GM12865 (cell line): ENCODE measurements at regions not wholly inside any gene's neighbourhood (a gene's known extent, or its start where the extent isn't known, plus 50 kb on each side); places are given as distances from the start of the nearest gene placed in this dataset.
"Not testable (repeated sequence)": the region's sequence is repeated elsewhere in the genome, so short reads cannot be mapped to it uniquely, and the experiment has no call there.

Experiments
- DNase-seq: peaks from one replicate; pipeline ENCODE4 v3.0.0; 2010; ENCODE audit warnings: low read depth
- H3K4me3 ChIP-seq: 2 replicates; pipeline ENCODE4 v1.5.1; 2011; ENCODE audit warnings: mild to moderate bottlenecking, low read depth, low read length, control low read depth
- TF ChIP-seq, protein P1 (sequence below): IDR thresholded peaks from 2 replicates; pipeline ENCODE4 v1.5.1; 2011; ENCODE audit warnings: low read length, control low read depth, low read depth, inconsistent platforms; ENCODE audit not compliant: insufficient read depth; ENCODE audit errors: missing control alignments

GRCh38 chr4:3607690-3608552 lies 75.7 kb upstream of the LRPAP1 start:
- no peak overlapping the region for H3K4me3 ChIP-seq
- TF ChIP-seq, protein P1, sequence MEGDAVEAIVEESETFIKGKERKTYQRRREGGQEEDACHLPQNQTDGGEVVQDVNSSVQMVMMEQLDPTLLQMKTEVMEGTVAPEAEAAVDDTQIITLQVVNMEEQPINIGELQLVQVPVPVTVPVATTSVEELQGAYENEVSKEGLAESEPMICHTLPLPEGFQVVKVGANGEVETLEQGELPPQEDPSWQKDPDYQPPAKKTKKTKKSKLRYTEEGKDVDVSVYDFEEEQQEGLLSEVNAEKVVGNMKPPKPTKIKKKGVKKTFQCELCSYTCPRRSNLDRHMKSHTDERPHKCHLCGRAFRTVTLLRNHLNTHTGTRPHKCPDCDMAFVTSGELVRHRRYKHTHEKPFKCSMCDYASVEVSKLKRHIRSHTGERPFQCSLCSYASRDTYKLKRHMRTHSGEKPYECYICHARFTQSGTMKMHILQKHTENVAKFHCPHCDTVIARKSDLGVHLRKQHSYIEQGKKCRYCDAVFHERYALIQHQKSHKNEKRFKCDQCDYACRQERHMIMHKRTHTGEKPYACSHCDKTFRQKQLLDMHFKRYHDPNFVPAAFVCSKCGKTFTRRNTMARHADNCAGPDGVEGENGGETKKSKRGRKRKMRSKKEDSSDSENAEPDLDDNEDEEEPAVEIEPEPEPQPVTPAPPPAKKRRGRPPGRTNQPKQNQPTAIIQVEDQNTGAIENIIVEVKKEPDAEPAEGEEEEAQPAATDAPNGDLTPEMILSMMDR: no peak
- DNase-seq: no peak

DNA sequence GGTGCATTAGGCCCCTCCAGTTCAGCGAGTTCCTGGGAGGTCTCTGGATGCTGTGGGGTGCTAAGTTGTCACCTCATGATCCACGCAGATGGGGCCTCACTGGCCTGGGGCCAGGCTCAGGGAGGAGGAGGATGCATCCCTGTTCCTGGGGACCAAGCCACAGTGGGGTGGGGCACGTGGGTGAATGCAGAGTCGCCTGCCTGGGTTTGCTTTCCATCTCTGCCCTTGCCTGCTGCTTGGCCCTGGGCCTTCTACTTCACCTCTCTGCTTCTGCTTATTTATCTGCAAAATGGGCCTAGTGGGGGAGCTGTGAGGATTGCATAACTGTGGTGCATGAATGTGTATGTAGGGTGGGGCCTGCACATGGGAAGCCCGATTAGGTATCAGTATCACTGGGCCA lies 74.6 kb upstream of the LRPAP1 start:
- not testable (repeated sequence) for H3K4me3 ChIP-seq, DNase-seq

- not testable (repeated sequence) for DNase-seq, H3K4me3 ChIP-seq
Observed at GRCh38 chr4:3606271-3606670, 74.0 kb upstream of the LRPAP1 start.

DNA sequence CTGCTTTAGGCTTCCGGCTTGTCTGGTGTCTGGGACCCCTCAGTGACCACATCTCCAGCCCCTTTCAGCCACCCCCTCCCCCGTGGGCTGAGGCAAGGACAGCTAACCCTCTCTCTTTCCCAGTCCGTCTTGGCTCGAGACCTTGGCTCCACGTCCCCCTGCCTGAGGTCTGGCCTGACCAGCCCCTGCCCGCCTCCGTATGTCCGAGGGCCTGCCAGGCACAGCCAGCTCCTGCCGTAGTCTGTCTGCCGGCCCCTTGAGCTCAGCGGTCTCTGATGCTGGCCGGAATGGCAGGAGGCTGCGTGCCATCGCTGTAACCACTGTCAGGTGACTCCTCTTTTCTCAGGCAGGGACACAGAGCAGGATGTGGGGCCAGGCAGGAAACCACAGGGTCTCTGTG lies 73.3 kb upstream of the LRPAP1 start:
- no peak overlapping the region for H3K4me3 ChIP-seq
- DNase-seq: no peak
- TF ChIP-seq, protein P1: no peak

DNA sequence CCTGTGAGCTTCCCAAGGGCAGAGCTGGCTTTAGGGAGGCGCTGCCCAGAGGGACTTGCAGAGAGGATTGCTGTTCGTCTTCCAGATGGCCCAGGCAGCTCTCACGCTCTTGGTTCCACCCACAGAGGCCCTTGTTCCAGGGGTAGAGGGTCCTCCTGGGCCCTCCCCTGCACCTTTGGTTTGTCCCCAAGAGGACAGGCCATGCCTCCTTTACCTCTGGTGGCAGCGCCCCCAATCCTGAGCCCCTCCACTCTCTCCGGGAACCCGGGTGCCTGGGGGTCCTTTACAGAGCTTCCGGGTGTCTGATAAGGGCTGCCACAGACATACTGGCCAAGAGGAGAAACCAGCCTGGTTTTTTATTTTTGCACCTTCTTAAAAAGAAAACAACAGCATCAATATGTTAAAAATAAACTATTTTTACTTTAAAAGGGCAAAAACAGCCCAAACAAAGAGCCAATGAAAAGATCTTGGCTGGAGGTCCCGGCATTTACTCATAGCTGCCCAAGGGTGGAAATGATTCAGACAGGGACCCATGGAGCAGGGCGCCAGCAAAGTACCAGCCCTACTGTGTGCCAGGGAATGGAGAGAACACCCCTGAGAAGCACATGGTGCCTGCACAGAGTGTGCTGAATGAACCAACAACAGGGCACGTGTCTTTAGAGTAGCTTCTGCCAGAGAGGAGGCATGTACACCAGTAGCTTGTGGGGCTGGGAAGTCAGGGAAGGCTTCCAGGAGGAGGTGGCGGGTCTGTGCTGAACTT lies 70.8 kb upstream of the LRPAP1 start:
- not testable (repeated sequence) for H3K4me3 ChIP-seq, DNase-seq

DNA sequence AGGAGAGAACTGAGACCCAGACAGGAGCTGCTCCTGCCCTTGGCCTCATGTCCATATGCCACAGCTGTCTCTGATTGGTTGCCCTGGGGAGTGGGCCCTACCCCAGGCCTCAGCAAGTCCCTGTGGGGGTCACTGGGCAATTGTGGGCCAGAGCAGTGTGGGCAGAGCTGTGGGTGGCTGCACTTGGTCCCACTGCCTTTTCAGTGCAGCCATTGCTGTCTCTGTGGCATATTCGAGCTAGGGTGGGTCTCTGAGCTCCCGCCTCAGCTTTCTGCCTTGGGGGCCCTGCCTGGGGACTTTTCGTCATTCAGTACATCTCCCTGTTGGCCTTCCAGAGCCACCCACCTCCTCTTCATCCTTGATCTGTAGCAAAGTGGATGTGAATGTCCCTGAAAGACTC lies 69.8 kb upstream of the LRPAP1 start:
- TF ChIP-seq, protein P1: no peak
- H3K4me3 ChIP-seq: no peak overlapping the region
- no peak for DNase-seq

- H3K4me3 ChIP-seq, DNase-seq: not testable (repeated sequence)
Observed at GRCh38 chr4:3601108-3601690, 69.0 kb upstream of the LRPAP1 start.

DNA sequence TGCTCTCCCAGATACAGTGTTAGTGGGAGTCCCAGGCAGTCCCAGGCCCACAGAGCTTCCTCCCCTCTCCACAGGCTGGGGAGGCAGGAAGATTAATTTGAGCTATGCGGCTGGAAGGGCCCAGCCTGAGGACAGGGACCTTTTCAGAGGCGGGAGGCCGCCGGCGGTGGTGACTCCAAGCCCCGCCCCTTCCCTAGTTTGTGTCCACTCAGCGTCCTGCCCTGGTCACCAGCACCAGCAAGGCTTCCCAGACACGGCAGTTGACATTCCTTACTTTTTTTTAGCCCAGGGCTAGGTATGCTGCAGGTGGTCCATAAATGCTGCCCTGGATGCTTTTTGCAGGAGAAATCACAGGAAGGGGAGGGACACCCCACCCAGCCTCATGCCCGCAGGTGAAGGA lies 67.7 kb upstream of the LRPAP1 start:
- DNase-seq: no peak
- TF ChIP-seq, protein P1: no peak
- H3K4me3 ChIP-seq: no peak overlapping the region
